C4-2B (cell line): ENCODE measurements at regions not wholly inside any gene's neighbourhood (a gene's known extent, or its start where the extent isn't known, plus 50 kb on each side); places are given as distances from the start of the nearest gene placed in this dataset.

Experiments
- H3K27ac ChIP-seq: fragments of 450-650 bp; 2 replicates; pipeline ENCODE4 v1.5.1; 2017
- CTCF ChIP-seq: fragments of 450-650 bp; conservative IDR thresholded peaks from 2 replicates; pipeline ENCODE4 v1.5.1; 2017; ENCODE audit warnings: mild to moderate bottlenecking
- ZFX ChIP-seq: fragments of 450-650 bp; IDR thresholded peaks from 2 replicates; pipeline ENCODE4 v1.6.1; 2017

GRCh38 chrX:40171513-40172400 lies 74.0 kb upstream of the BCOR start:
- TF ChIP-seq CTCF (no peak), ZFX (no peak)
- peak overlapping the region; percentile 70 for H3K27ac ChIP-seq

GRCh38 chrX:40170830-40171512 lies 73.2 kb upstream of the BCOR start:
- no peak for TF ChIP-seq CTCF
- TF ChIP-seq ZFX: no peak
- no peak overlapping the region for H3K27ac ChIP-seq

- no peak for TF ChIP-seq ZFX
- TF ChIP-seq CTCF: peak; percentile 49; the same call in 1 of the 2 replicates
- H3K27ac ChIP-seq: peak overlapping the region; percentile 57
Measured at GRCh38 chrX:40169193-40170101, 71.7 kb upstream of the BCOR start.

- H3K27ac ChIP-seq: peak overlapping the region; percentile 57
- TF ChIP-seq ZFX (no peak), CTCF (no peak)
Measured at GRCh38 chrX:40168480-40169011, 70.8 kb upstream of the BCOR start.

GRCh38 chrX:40167850-40168479 lies 70.2 kb upstream of the BCOR start:
- H3K27ac ChIP-seq: peak overlapping the region; percentile 57
- no peak for TF ChIP-seq CTCF

- TF ChIP-seq ZFX (no peak), CTCF (no peak)
Measured at GRCh38 chrX:40167233-40167849, 69.6 kb upstream of the BCOR start.

More at GRCh38 chrX:40167233-40167849, 69.6 kb upstream of the BCOR start:
- H3K27ac ChIP-seq: no peak overlapping the region; the same call in 1 of the 2 replicates
